Right lobe of liver (tissue), 6 donors: ENCODE measurements at regions not wholly inside any gene's neighbourhood (a gene's known extent, or its start where the extent isn't known, plus 50 kb on each side); places are given as distances from the start of the nearest gene placed in this dataset.

Experiments used
- ATAC-seq, 4 donors: fragments of 200-7000 bp; cut with Tn5 transposase; one replicate each; pipeline ENCODE4 v1.9.1; 2020; ENCODE audit warnings: mild to moderate bottlenecking in 4 of 4, moderate library complexity in 4 of 4
- DNase-seq, 3 donors: peaks; one replicate each; pipeline ENCODE4 v3.0.0-alpha.2; 2020
- H3K27ac ChIP-seq, 3 donors: fragments of 200-600 bp; one replicate each; pipeline ENCODE4 v1.8.0; 2022
- H3K27me3 ChIP-seq, 2 donors: fragments of 200-600 bp; one replicate each; pipeline ENCODE4 v1.8.0; 2022
- H3K36me3 ChIP-seq, 4 donors: fragments of 200-600 bp; sonication (generic) in 1 of 4; one replicate each; pipeline versions ENCODE4 v1.5.1 to v1.8.0; 2017 to 2022; ENCODE audit warnings: control low read depth in 1 of 4
- H3K4me1 ChIP-seq, 4 donors: fragments of 200-600 bp; sonication (generic) in 1 of 4; one replicate each; pipeline versions ENCODE4 v1.5.1 to v1.8.0; 2017 to 2022; ENCODE audit warnings: control low read depth in 1 of 4
- H3K4me3 ChIP-seq, 3 donors: fragments of 200-600 bp; one replicate each; pipeline ENCODE4 v1.8.0; 2022
- H3K9me3 ChIP-seq, 4 donors: fragments of 200-600 bp; sonication (generic) in 1 of 4; one replicate each; pipeline versions ENCODE4 v1.5.1 to v1.8.0; 2017 to 2022; ENCODE audit warnings: control low read depth in 1 of 4
- CTCF ChIP-seq, 4 donors: fragments of 200-600 bp in 3 of 4; fragments of 450-650 bp in 1 of 4; IDR thresholded peaks; one replicate each; pipeline versions ENCODE4 v1.5.1 to v1.8.0; 2016 to 2022; ENCODE audit warnings: antibody characterized with exemption in 4 of 4, mild to moderate bottlenecking in 2 of 4
- POLR2A ChIP-seq: fragments of 450-650 bp; IDR thresholded peaks from one replicate; pipeline ENCODE4 v1.6.1; 2017; ENCODE audit warnings: antibody characterized with exemption, mild to moderate bottlenecking
- WGBS: methylation state at CpG from one replicate; pipeline ENCODE4 v1.1.6; 2018; ENCODE audit warnings: low coverage, low lambda C conversion rate; ENCODE audit not compliant: insufficient coverage; ENCODE audit errors: missing lambda C conversion rate; 5-methylcytosine and 5-hydroxymethylcytosine counted together
- intact Hi-C, 2 donors: fragments of 100-400 bp; cut with DNase I; formaldehyde crosslinking; loops; one replicate each; pipeline versions ENCODE4 v1.11.2 to v1.14.1; 2022
- donor health status: DM: no; HTN: yes; CAD: no.
- donor health status: DM: no; HTN: no; CAD: no.
- donor health status: DM: no; HTN: no; CAD: no.
- donor health status: DM: no; HTN: yes; CAD: no.
- donor health status: DM: no; HTN: yes; CAD: no.

DNA sequence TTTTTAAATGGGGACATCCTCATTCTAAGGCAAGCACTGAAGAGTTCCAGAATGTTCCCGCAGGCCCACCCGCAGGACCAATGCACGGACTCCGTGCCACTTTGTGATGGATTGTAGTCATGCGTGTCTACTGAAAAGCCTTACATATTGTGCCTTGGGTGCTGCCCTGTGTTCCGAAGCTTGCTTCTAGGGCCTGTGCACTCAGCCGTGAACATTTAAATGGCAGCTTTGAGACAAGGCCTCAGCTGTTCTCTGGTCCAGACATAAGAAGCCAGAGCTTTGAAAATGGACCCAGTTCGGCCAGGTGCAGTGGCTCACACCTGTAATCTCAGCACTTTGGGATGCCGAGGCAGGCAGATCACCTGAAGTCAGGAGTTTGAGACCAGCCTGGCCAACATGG, 75.3 kb upstream of the CACNA1A start:
- intact Hi-C loops, result loop anchor here (10.0 kb wide), 2 partner anchors 133 to 297 kb away; no protein-coding TSS in a partner anchor

GRCh38 chr19:13579388-13580060, 73.2 kb upstream of the CACNA1A start:
- Histone ChIP-seq H3K4me1 (no peaks in the 10 kb centered on the region), H3K9me3 (no peaks in the 10 kb centered on the region), H3K27ac (no peak overlapping the region), H3K27me3 (no peaks in the 10 kb centered on the region), H3K36me3 (no peaks in the 10 kb centered on the region), H3K4me3 (no peak overlapping the region)
- ATAC-seq (no peak), DNase-seq (no peak)
- TF ChIP-seq POLR2A, result no peak
- TF ChIP-seq CTCF (IDR thresholded peaks at IDR 0.05), result no peak
- 56% methylated on average over 7 of the region's 7 CpGs for WGBS
- intact Hi-C loops, result loop anchor here (10.0 kb wide), 2 partner anchors 135 to 295 kb away; no protein-coding TSS in a partner anchor

More for the DNA sequence above, 75.3 kb upstream of the CACNA1A start:
- ATAC-seq, result no peak
- TF ChIP-seq POLR2A (no peak), CTCF (IDR thresholded peaks at IDR 0.05) (no peak)
- no peak overlapping the region for H3K27ac ChIP-seq
- no peaks in the 10 kb centered on the region for H3K27me3 ChIP-seq
- WGBS, result 74% methylated on average over 7 of the region's 9 CpGs
- no peaks in the 10 kb centered on the region for H3K36me3 ChIP-seq
- no peak for DNase-seq
- no peak overlapping the region for H3K4me3 ChIP-seq
- no peaks in the 10 kb centered on the region for H3K9me3 ChIP-seq
- no peaks in the 10 kb centered on the region for H3K4me1 ChIP-seq

- DNase-seq (no peak), ATAC-seq (no peak)
- Histone ChIP-seq H3K36me3 (no peaks in the 10 kb centered on the region), H3K27ac (no peak overlapping the region), H3K4me3 (no peak overlapping the region), H3K4me1 (no peaks in the 10 kb centered on the region), H3K27me3 (no peaks in the 10 kb centered on the region), H3K9me3 (no peaks in the 10 kb centered on the region)
- intact Hi-C loops, result no loop called here
- WGBS, result 81% methylated on average over 2 of the region's 2 CpGs
- no peak for TF ChIP-seq CTCF (IDR thresholded peaks at IDR 0.05)
- TF ChIP-seq POLR2A, result no peak
These were observed 70.4 kb upstream of the CACNA1A start for GRCh38 chr19:13576726-13577125.

DNA sequence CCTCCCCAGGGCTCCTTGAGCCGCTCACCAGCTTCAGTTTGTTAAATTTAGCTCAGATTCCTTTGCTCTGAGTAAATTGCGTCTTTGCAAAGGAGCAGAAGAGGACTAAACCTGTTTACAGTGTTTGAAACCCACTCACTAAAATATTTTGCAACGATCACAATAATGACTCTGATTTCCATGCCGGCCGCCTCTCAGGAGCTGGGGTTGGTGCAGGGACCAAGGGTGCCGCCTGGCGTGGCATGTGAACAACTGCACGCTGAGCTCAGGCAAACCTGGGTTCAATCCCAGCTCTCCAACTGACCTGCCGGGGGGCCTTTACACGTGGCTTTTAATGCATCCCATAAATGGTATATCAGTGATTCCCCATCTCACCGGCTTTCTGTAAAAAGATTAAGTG, 68.7 kb upstream of the CACNA1A start:
- no peak for ATAC-seq
- no peaks in the 10 kb centered on the region for H3K9me3 ChIP-seq
- H3K27ac ChIP-seq, result no peak overlapping the region
- no peak for TF ChIP-seq POLR2A
- no peaks in the 10 kb centered on the region for H3K36me3 ChIP-seq
- intact Hi-C loops, result no loop called here
- DNase-seq, result no peak
- 48% methylated on average over 8 of the region's 11 CpGs for WGBS
- H3K4me3 ChIP-seq, result no peak overlapping the region
- no peaks in the 10 kb centered on the region for H3K27me3 ChIP-seq
- no peaks in the 10 kb centered on the region for H3K4me1 ChIP-seq

DNA sequence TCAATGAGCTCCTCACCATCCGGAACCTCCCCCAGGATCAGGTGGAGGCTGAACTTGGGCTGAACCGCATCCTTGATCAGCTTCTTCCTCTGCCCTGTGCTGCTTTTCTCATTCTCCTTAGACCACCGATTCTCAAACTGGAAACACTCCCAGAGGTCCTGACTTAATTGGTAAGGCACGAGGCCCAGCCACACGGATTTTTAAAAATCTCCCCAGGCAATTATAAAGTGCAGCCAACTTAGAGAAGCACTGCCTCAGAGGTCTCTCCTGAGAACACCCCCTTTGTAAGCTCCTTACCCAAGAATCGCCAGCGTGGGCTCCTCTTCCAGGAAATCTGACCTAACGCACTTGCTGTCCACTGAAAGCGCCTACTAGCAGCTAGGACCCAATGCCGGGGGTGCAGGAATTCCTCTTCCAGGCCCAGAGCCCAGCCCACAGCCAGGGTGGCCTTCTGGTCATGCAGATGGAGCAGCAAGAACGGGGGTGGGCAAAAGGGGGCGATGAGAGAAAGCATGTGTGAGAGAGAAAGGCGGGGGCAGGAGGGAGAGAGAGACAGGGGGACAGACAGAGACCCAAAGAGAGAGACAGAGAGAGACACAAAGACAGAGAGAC, 66.9 kb upstream of the CACNA1A start:
- 31% methylated on average over 10 of the region's 13 CpGs for whole genome bisulfite sequencing
- Histone ChIP-seq H3K36me3 (no peaks in the 10 kb centered on the region), H3K4me1 (no peaks in the 10 kb centered on the region), H3K27ac (no peak overlapping the region), H3K27me3 (no peaks in the 10 kb centered on the region), H3K4me3 (no peak overlapping the region), H3K9me3 (no peaks in the 10 kb centered on the region)
- no peak for ATAC-seq
- DNase-seq, result no peak
- TF ChIP-seq POLR2A (no peak), CTCF (IDR thresholded peaks at IDR 0.05) (no peak)
- intact Hi-C loops, result no loop called here
